Thyroid gland (tissue), 4 donors: ENCODE measurements at regions not wholly inside any gene's neighbourhood (a gene's known extent, or its start where the extent isn't known, plus 50 kb on each side); places are given as distances from the start of the nearest gene placed in this dataset.

ENCODE experiments used
- POLR2A ChIP-seq, 2 donors: fragments of 450-650 bp; IDR thresholded peaks; one replicate each; pipeline ENCODE4 v1.6.1; 2017; ENCODE audit warnings: antibody characterized with exemption in 2 of 2, mild to moderate bottlenecking in 2 of 2, moderate library complexity in 1 of 2
- TF ChIP-seq, protein P1 (sequence below), 6 experiments: fragments of 200-600 bp in 3 of 6; fragments of 450-650 bp in 3 of 6; sonication (generic) in 3 of 6; IDR thresholded peaks; one replicate each; pipeline ENCODE4 v1.5.1; 2016 to 2019; ENCODE audit warnings: antibody characterized with exemption in 6 of 6, mild to moderate bottlenecking in 2 of 6, inconsistent platforms in 1 of 6, moderate library complexity in 1 of 6

DNA sequence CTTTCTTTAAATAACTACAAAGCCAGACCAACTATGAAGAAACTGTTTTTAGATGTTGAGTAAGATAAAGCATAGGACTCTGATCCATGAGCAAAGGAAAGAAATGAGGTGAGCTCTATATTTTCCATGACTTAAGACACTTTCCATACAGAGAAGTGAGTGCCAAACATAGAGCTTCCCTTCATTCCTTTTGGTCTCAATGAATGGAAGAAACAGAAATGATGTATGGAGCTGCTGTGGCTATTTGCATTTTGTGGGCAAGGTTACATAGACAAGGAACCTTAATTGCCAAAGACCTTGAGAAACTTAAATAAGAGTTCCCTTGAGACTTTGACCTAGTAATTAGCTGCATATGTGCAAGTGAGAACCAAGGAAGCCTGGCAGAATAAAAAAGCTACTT is 1152.2 kb downstream of the XPNPEP1 start:
- TF ChIP-seq POLR2A (IDR thresholded peaks at IDR 0.05): no peak
- TF ChIP-seq, protein P1, sequence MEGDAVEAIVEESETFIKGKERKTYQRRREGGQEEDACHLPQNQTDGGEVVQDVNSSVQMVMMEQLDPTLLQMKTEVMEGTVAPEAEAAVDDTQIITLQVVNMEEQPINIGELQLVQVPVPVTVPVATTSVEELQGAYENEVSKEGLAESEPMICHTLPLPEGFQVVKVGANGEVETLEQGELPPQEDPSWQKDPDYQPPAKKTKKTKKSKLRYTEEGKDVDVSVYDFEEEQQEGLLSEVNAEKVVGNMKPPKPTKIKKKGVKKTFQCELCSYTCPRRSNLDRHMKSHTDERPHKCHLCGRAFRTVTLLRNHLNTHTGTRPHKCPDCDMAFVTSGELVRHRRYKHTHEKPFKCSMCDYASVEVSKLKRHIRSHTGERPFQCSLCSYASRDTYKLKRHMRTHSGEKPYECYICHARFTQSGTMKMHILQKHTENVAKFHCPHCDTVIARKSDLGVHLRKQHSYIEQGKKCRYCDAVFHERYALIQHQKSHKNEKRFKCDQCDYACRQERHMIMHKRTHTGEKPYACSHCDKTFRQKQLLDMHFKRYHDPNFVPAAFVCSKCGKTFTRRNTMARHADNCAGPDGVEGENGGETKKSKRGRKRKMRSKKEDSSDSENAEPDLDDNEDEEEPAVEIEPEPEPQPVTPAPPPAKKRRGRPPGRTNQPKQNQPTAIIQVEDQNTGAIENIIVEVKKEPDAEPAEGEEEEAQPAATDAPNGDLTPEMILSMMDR (IDR thresholded peaks at IDR 0.05): no peak
